Neural cell (in vitro differentiated cells): ENCODE measurements at regions not wholly inside any gene's neighbourhood (a gene's known extent, or its start where the extent isn't known, plus 50 kb on each side); places are given as distances from the start of the nearest gene placed in this dataset.

Experiments
- H2AFZ ChIP-seq: fragments of 200-600, 300-800 bp; sonication (generic), shearing (Covaris generic); 2 replicates; pipeline ENCODE4 v1.6.0; 2014; ENCODE audit warnings: low read depth, mild to moderate bottlenecking, antibody characterized with exemption, low read length, moderate library complexity
- H3F3A ChIP-seq: fragments of 200-600 bp; shearing (Covaris generic); 2 replicates; pipeline ENCODE4 v1.6.1; 2016; ENCODE audit warnings: mild to moderate bottlenecking, moderate library complexity, mixed read lengths, antibody characterized with exemption, low read length; ENCODE audit not compliant: insufficient read depth, poor library complexity, severe bottlenecking
- H3K27ac ChIP-seq: fragments of 200-600, 300-800 bp; sonication (generic), shearing (Covaris generic); 2 replicates; pipeline ENCODE4 v1.5.1; 2014; ENCODE audit warnings: mild to moderate bottlenecking, low read length, moderate library complexity
- H3K27me3 ChIP-seq: fragments of 300-800, 200-600 bp; sonication (generic), shearing (Covaris generic); 2 replicates; pipeline ENCODE4 v1.6.0; 2014; ENCODE audit warnings: mild to moderate bottlenecking, low read depth, low read length, moderate library complexity; ENCODE audit not compliant: insufficient read depth
- H3K36me3 ChIP-seq: fragments of 300-800, 200-600 bp; sonication (generic), shearing (Covaris generic); 2 replicates; pipeline ENCODE4 v1.5.1; 2014; ENCODE audit warnings: mild to moderate bottlenecking, antibody characterized with exemption, low read length, moderate library complexity; ENCODE audit not compliant: insufficient read depth
- H3K4me2 ChIP-seq: fragments of 300-800, 200-600 bp; sonication (generic), shearing (Covaris generic); 2 replicates; pipeline ENCODE4 v1.6.0; 2014; ENCODE audit warnings: mild to moderate bottlenecking, low read length
- H3K4me3 ChIP-seq: fragments of 300-800, 200-600 bp; sonication (generic), shearing (Covaris generic); 2 replicates; pipeline ENCODE4 v1.5.1; 2014; ENCODE audit warnings: mild to moderate bottlenecking, low read length, moderate library complexity
- H3K79me2 ChIP-seq: fragments of 200-600 bp; shearing (Covaris generic); replicated peaks from 2 replicates; pipeline ENCODE4 v1.6.0; 2014; ENCODE audit warnings: mild to moderate bottlenecking, low read length, moderate library complexity; ENCODE audit not compliant: insufficient read depth
- H3K9ac ChIP-seq: fragments of 300-800, 200-600 bp; sonication (generic), shearing (Covaris generic); 2 replicates; pipeline ENCODE4 v1.6.1; 2016; ENCODE audit warnings: mild to moderate bottlenecking, low read length, mixed read lengths
- H3K9me2 ChIP-seq: fragments of 200-600 bp; shearing (Covaris generic); 2 replicates; pipeline ENCODE4 v1.6.1; 2016; ENCODE audit warnings: mild to moderate bottlenecking, low read length, mixed read lengths; ENCODE audit not compliant: insufficient read depth
- H3K9me3 ChIP-seq: fragments of 200-600, 300-800 bp; sonication (generic), shearing (Covaris generic); 2 replicates; pipeline ENCODE4 v1.6.1; 2016; ENCODE audit warnings: mild to moderate bottlenecking, mixed run types, low read length, moderate library complexity, mixed read lengths
- H4K20me1 ChIP-seq: fragments of 200-600 bp; shearing (Covaris generic); 2 replicates; pipeline ENCODE4 v1.6.1; 2016; ENCODE audit warnings: mild to moderate bottlenecking, mixed run types; ENCODE audit not compliant: insufficient read depth
- EP300 ChIP-seq: fragments of 450-650 bp; conservative IDR thresholded peaks from 2 replicates; pipeline ENCODE4 v1.6.1; 2014; ENCODE audit warnings: antibody characterized with exemption, mild to moderate bottlenecking, moderate library complexity; ENCODE audit not compliant: poor library complexity, severe bottlenecking
- EZH2 ChIP-seq: fragments of 200-600, 300-800 bp; shearing (Covaris generic), sonication (generic); IDR thresholded peaks from 2 replicates; pipeline ENCODE4 v1.6.1; 2014; ENCODE audit warnings: antibody characterized with exemption, low read length, borderline replicate concordance, mild to moderate bottlenecking; ENCODE audit not compliant: insufficient read depth, poor library complexity, severe bottlenecking
- MXI1 ChIP-seq: fragments of 450-650 bp; conservative IDR thresholded peaks from 2 replicates; pipeline ENCODE4 v1.6.1; 2014; ENCODE audit warnings: antibody characterized with exemption, mild to moderate bottlenecking; ENCODE audit not compliant: poor library complexity, severe bottlenecking
- POLR2AphosphoS5 ChIP-seq: IDR thresholded peaks from 2 replicates; pipeline ENCODE4 v1.6.1; 2012
- RAD21 ChIP-seq: fragments of 450-650 bp; conservative IDR thresholded peaks from 2 replicates; pipeline ENCODE4 v1.6.1; 2014; ENCODE audit warnings: antibody characterized with exemption, mild to moderate bottlenecking, moderate library complexity
- SMC3 ChIP-seq: fragments of 450-650 bp; conservative IDR thresholded peaks from 2 replicates; pipeline ENCODE4 v1.6.1; 2014; ENCODE audit warnings: antibody characterized with exemption, mild to moderate bottlenecking, moderate library complexity; ENCODE audit not compliant: poor library complexity
- TAF1 ChIP-seq: IDR thresholded peaks from 2 replicates; pipeline ENCODE4 v1.6.1; 2012; ENCODE audit warnings: low read depth
- TF ChIP-seq, protein P1 (sequence below): IDR thresholded peaks from 2 replicates; pipeline ENCODE4 v1.6.1; 2012; ENCODE audit warnings: borderline replicate concordance
- TF ChIP-seq, protein P2 (sequence below): fragments of 450-650 bp; IDR thresholded peaks from 2 replicates; pipeline ENCODE4 v1.5.1; 2014; ENCODE audit warnings: antibody characterized with exemption, mild to moderate bottlenecking, moderate library complexity; ENCODE audit not compliant: poor library complexity, severe bottlenecking

DNA sequence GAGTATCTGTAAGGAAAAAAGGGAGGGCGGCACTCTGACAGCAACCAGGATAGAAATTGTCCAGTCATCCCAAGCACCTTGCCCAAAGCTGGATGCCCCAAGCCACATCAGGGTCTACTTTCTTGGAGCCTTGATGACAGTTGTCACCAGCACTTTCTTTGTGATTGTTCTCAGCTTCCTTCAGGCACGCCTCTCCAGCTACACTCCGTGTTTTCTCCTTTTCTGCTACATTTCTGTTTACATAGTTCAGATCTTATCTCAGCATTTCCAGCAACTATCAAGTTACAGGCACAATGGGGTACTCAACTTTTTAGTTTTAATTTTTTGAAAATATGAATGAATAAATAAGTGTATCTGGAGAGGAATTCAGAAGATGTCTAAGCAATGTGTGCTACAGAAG lies 115.3 kb upstream of the CELF4 start:
- H2AFZ ChIP-seq = no peak overlapping the region
- no peaks in the 10 kb centered on the region for H3F3A ChIP-seq
- H3K36me3 ChIP-seq = no peaks in the 10 kb centered on the region
- no peaks in the 10 kb centered on the region for H4K20me1 ChIP-seq
- H3K9me3 ChIP-seq = no peaks in the 10 kb centered on the region
- no peak overlapping the region for H3K9ac ChIP-seq
- no peaks in the 10 kb centered on the region for H3K9me2 ChIP-seq
- no peaks in the 10 kb centered on the region for H3K79me2 ChIP-seq
- H3K4me2 ChIP-seq = no peak overlapping the region
- no peak overlapping the region for H3K4me3 ChIP-seq
- TF ChIP-seq, protein P1, sequence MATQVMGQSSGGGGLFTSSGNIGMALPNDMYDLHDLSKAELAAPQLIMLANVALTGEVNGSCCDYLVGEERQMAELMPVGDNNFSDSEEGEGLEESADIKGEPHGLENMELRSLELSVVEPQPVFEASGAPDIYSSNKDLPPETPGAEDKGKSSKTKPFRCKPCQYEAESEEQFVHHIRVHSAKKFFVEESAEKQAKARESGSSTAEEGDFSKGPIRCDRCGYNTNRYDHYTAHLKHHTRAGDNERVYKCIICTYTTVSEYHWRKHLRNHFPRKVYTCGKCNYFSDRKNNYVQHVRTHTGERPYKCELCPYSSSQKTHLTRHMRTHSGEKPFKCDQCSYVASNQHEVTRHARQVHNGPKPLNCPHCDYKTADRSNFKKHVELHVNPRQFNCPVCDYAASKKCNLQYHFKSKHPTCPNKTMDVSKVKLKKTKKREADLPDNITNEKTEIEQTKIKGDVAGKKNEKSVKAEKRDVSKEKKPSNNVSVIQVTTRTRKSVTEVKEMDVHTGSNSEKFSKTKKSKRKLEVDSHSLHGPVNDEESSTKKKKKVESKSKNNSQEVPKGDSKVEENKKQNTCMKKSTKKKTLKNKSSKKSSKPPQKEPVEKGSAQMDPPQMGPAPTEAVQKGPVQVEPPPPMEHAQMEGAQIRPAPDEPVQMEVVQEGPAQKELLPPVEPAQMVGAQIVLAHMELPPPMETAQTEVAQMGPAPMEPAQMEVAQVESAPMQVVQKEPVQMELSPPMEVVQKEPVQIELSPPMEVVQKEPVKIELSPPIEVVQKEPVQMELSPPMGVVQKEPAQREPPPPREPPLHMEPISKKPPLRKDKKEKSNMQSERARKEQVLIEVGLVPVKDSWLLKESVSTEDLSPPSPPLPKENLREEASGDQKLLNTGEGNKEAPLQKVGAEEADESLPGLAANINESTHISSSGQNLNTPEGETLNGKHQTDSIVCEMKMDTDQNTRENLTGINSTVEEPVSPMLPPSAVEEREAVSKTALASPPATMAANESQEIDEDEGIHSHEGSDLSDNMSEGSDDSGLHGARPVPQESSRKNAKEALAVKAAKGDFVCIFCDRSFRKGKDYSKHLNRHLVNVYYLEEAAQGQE = no peak
- TF ChIP-seq EZH2 (no peak), SMC3 (no peak), POLR2AphosphoS5 (no peak), EP300 (no peak), MXI1 (no peak)
- TF ChIP-seq, protein P2, sequence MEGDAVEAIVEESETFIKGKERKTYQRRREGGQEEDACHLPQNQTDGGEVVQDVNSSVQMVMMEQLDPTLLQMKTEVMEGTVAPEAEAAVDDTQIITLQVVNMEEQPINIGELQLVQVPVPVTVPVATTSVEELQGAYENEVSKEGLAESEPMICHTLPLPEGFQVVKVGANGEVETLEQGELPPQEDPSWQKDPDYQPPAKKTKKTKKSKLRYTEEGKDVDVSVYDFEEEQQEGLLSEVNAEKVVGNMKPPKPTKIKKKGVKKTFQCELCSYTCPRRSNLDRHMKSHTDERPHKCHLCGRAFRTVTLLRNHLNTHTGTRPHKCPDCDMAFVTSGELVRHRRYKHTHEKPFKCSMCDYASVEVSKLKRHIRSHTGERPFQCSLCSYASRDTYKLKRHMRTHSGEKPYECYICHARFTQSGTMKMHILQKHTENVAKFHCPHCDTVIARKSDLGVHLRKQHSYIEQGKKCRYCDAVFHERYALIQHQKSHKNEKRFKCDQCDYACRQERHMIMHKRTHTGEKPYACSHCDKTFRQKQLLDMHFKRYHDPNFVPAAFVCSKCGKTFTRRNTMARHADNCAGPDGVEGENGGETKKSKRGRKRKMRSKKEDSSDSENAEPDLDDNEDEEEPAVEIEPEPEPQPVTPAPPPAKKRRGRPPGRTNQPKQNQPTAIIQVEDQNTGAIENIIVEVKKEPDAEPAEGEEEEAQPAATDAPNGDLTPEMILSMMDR = no peak
- no peaks in the 10 kb centered on the region for H3K27me3 ChIP-seq
- no peak overlapping the region for H3K27ac ChIP-seq

DNA sequence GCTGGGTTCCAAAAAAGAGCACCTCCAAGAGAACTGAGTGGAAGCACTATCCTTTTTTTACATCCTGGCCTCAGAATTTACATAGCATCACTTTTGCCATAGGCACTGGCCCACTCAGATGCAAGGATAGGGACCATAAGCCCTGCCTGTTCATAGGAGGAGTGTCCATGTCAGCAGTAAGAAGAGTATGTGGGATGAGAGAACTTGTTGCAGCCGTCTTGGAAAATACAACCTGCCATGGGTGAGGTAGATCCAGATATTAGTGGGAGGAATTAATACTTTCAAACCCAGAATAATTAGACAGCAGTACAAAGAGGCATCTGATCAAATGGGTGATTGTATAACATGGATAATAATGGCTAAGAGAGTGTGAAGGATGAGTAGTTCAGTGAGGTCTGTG lies 110.7 kb upstream of the CELF4 start:
- Histone ChIP-seq H4K20me1 (no peaks in the 10 kb centered on the region), H3K9me3 (no peaks in the 10 kb centered on the region), H3K4me2 (no peak overlapping the region), H3K9ac (no peak overlapping the region), H3K27ac (no peak overlapping the region), H3K9me2 (no peaks in the 10 kb centered on the region), H2AFZ (no peak overlapping the region), H3K4me3 (no peak overlapping the region), H3K27me3 (no peaks in the 10 kb centered on the region), H3F3A (no peaks in the 10 kb centered on the region), H3K36me3 (no peaks in the 10 kb centered on the region), H3K79me2 (no peaks in the 10 kb centered on the region)
- TF ChIP-seq RAD21 (no peak), MXI1 (no peak), EZH2 (no peak), POLR2AphosphoS5 (no peak), TAF1 (no peak), SMC3 (no peak)
- TF ChIP-seq, protein P2 = no peak
